A673 (cell line): ENCODE measurements at regions not wholly inside any gene's neighbourhood (a gene's known extent, or its start where the extent isn't known, plus 50 kb on each side); places are given as distances from the start of the nearest gene placed in this dataset.

Experiments
- CTCF ChIP-seq: fragments of 300-800, 200-600 bp; sonication (generic); conservative IDR thresholded peaks from 2 replicates; pipeline ENCODE4 v1.5.1; 2017; ENCODE audit warnings: low read depth, mild to moderate bottlenecking, antibody characterized with exemption, low read length, moderate library complexity, mixed read lengths
- EZH2 ChIP-seq: fragments of 200-600 bp; sonication (generic); IDR thresholded peaks from 2 replicates; pipeline ENCODE4 v1.6.1; 2017; ENCODE audit warnings: borderline replicate concordance, low read depth, mild to moderate bottlenecking, mixed read lengths, antibody characterized with exemption, low read length; ENCODE audit not compliant: poor library complexity, severe bottlenecking

GRCh38 chr5:167576897-167577296 lies 714.5 kb upstream of the WWC1 start:
- TF ChIP-seq EZH2: no peak
- TF ChIP-seq CTCF: no peak
